ENCODE measurements at regions not wholly inside any gene's neighbourhood (a gene's known extent, or its start where the extent isn't known, plus 50 kb on each side); places are given as distances from the start of the nearest gene placed in this dataset.

DNA sequence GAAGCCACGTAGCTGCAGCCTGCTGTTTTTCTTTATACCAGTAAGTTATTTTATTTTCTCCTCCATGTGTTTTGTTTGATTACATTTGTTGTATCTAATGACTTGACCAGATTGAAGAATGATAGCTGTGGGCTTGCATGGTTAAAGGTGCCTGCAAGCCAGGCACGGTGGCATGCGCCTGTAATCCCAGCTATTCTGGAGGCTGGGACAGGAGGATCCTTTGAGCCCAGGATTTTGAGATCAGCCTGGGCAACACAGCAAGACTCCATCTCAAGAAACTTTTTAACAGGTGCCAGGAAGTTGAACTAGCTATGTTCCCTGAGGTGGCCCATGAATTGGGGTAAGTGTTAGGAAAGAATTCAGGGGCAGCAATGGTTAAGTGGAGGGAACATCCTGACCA lies 179.4 kb downstream of the IRS1 start:
- DNase-seq (ENCODE audit: low read depth, low spot score) = no peak

- DNase-seq (ENCODE audit: low read depth, low spot score) = no peak
Measured at GRCh38 chr2:226619707-226620106, 179.9 kb downstream of the IRS1 start.

GRCh38 chr2:226618875-226619605 lies 180.6 kb downstream of the IRS1 start:
- no peak for DNase-seq (ENCODE audit: low read depth, low spot score)

GRCh38 chr2:226618544-226618874 lies 181.1 kb downstream of the IRS1 start:
- no peak for DNase-seq (ENCODE audit: low read depth, low spot score)

- no peak for DNase-seq (ENCODE audit: low read depth, low spot score)
Measured at GRCh38 chr2:226615891-226616290, 183.7 kb downstream of the IRS1 start.

- no peak for DNase-seq (ENCODE audit: low read depth, low spot score)
Measured at GRCh38 chr2:226611944-226612318, 187.7 kb downstream of the IRS1 start.

GRCh38 chr2:226611196-226611943 lies 188.2 kb downstream of the IRS1 start:
- DNase-seq (ENCODE audit: low read depth, low spot score) = no peak

- no peak for DNase-seq (ENCODE audit: low read depth, low spot score)
Measured at GRCh38 chr2:226609366-226609765, 190.3 kb downstream of the IRS1 start.

DNA sequence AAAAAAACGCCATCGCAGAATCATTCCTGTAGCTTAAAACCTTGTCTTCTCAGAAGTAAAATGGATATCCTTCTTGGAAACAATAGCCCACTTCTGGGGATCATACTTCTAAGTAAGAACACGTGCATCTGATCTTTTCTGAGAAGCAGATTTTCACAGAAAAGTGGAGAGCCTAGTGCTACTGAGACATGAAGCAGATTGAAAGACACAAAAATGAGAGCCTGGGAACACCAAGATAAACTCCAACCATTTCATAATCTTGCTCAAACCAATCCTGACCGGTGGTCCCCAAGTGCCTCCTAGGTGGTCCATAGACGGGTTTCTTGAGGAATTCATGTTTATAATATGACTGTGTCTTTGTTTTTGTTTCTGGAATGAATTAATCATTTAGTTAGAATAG lies 191.2 kb downstream of the IRS1 start:
- DNase-seq (ENCODE audit: low read depth, low spot score) = no peak

DNA sequence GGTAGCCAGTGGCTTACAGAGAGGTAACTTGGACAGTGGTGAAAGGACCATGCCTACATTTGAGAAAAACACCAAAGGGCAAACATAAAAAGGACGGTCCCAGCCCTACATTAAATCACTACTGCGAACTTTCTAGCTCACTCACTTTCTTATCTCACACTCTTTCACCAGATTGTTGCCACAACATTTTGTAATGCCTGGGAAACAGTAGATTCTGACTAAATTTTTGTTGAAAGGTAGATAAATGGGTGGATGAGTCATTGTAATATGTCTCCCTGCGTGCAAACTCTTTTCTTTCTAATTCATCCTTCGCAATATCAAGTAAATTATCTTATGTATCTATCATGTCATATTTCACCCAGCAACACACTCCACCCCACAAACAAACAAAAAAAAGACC lies 192.2 kb downstream of the IRS1 start:
- no peak for DNase-seq (ENCODE audit: low read depth, low spot score)

- DNase-seq (ENCODE audit: low read depth, low spot score) = no peak
Measured at GRCh38 chr2:226605642-226606041, 194.0 kb downstream of the IRS1 start.

- DNase-seq (ENCODE audit: low read depth, low spot score) = no peak
Measured at GRCh38 chr2:226603606-226604005, 196.0 kb downstream of the IRS1 start.

DNA sequence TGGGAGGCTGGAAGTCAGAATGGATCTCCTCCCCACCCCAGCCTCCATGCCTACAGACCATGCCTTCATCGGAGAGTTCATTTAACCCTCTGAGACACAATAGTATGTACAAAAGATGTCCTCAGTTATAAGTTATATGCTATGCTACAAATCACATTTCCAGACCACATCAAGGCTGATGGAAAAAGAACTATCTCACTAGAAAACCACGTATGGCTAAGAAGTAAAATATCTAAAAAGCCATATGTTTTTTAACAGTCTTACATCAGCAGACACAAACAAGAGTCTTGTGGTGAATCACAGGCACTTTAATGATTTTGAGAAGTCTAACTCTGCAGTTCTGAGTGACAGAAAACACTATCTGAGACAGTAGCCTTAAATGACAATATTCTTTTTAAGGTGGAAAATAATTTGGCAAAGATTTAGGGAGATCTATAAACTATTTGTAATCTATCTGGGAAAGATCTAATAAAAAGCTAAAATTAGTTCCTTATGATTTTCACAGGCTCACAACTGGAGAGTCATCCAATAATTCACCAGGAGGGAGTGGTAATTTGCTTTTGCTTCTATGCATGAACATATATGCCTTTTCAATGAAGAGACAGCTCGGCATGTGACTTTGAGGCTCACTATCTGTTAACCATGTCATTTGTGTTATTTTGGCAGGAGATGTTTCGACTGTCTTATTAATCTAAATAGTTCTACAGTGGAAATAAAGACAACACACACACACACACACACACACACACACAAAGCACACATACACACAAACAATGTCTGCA lies 197.5 kb downstream of the IRS1 start:
- DNase-seq (ENCODE audit: low read depth, low spot score) = no peak

DNA sequence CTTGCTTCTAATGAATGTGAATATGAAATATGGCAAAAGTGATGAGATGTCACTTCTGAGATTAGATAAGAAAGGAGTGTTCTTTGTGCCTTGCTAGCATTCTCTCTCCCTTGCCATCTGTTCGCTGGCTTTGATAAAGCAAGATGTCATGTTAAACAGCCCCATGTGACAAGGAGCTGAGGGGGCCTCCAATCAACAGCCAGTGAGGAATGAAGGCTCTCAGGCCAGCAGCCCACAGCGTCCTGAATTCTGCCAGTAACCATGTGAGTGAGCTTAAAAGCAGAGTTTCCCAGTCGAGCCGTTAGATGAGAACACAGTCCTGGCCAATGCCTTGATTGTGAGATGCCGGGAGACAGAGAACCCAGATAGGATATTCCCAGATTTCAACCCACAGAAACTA lies 198.8 kb downstream of the IRS1 start:
- no peak for DNase-seq (ENCODE audit: low read depth, low spot score)

- DNase-seq (ENCODE audit: low read depth, low spot score) = no peak
Measured at GRCh38 chr2:226600184-226600583, 199.4 kb downstream of the IRS1 start.

DNA sequence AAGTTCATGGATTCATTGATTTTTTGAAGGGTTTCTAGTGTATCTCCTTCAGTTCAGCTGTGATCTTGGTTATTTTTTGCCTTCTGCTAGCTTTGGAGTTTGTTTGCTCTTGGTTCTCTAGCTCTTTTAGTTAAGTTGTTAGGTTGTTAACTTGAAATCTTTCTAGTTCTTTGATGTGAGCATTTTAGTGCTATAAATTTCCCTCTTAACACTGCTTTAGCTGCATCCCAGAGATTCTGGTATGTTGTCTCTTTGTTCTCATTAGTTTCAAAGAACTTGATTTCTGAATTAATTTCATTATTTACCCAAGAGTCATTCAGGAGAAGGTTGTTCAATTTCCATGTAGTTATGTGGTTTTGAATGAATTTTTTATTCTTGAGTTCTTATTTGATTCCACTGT lies 210.6 kb downstream of the IRS1 start:
- DNase-seq (ENCODE audit: low read depth, low spot score) = no peak

- DNase-seq (ENCODE audit: low read depth, low spot score) = no peak
Measured at GRCh38 chr2:226585130-226585561, 214.5 kb downstream of the IRS1 start.

DNA sequence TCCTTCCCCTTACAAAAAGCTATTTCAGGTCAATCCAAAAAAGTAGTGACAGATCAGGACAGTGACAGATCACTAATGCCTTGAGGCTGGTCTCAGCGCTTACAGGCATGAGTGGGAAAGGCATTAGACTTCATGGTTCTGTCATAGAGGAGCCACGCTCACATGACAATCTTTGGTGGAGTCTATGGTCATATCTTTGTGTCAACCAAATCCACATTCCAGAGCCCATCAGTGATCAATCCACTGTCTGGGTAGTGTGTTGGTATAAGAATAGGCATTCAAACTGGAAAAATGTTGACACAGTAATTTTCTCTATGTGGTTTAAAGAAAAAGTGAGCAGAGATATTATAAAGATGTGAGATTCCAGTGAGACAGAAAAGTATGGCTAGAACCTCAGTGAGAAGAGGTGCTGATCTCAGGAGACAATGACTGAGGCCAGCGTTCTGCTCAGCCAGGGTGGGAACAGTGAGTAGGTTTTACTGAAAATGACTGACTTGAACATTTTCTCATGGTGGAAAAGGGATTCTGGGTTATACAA lies 215.0 kb downstream of the IRS1 start:
- no peak for DNase-seq (ENCODE audit: low read depth, low spot score)

- DNase-seq (ENCODE audit: low read depth, low spot score) = no peak
Measured at GRCh38 chr2:226583715-226584114, 215.9 kb downstream of the IRS1 start.

DNA sequence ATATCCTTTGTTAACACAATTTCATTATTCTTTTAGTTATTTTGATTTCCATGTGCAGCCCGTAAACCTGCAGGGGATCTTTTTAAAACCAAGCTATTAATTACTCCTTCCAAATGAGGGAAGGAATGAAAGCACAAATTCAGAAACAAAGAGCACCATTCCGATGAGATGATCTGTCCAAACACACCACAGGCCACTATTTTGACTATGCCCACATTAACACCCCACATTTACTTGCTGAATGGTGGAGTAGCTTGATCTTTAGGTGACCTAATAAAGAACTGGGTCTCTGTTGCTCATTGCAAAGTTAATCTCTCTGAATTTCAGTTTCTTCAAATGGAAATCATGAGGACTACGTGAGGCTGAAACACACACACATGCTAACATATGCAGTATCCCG lies 218.0 kb downstream of the IRS1 start:
- no peak for DNase-seq (ENCODE audit: low read depth, low spot score)

DNA sequence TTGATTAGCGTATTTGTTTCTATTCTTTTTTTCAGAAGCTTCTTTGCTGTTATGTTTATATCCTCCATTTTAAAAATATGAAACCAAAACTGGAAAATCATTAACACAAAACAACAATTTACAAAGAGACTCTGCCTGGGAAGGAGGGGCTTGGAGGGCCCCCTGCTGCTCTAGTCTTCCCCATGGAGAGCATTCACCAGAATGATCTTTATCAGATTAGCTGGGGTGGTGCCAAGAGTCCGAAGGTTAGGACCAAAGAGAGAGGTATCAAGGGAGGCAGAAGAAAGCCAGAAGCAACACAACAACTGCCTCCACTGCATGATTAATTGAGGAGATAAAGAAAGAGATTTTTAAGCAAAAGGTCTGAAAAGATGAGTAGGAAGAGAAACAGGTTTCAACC lies 218.6 kb downstream of the IRS1 start:
- no peak for DNase-seq (ENCODE audit: low read depth, low spot score)

DNA sequence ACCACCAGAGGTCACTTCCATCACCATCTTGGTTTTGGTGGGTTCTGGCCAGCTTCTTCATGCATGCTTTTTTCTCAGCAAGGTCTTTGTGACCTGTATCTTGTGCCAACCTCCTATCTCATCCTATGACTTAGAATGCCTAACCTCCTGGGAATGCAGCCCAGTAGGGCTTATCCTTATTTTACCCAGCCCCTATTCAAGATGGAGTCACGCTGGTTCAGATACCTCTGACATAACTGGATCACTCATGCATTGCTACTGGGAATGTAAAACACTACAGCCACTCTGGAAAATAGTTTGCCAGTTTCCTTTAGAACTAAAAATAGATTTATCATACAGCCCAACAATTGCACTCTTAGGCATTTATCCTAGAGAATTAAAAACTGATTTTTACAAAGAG lies 219.2 kb downstream of the IRS1 start:
- no peak for DNase-seq (ENCODE audit: low read depth, low spot score)

All from activated CD4-positive, CD25-positive, alpha-beta regulatory T cell treated with anti-CD3 and anti-CD28 coated beads, Interleukin-2, amount 50 U/mL, for 16 hours (primary cell).